Small intestine (tissue), 7 donors: ENCODE measurements at regions not wholly inside any gene's neighbourhood (a gene's known extent, or its start where the extent isn't known, plus 50 kb on each side); places are given as distances from the start of the nearest gene placed in this dataset.

Experiments
- DNase-seq, 2 donors: peaks; one replicate each; pipeline versions ENCODE4 v3.0.0 to v3.0.0-alpha.2; 2013
- FAIRE-seq: peaks from 2 replicates; lab custom pipeline; 2012; peaks lifted over from hg19 to GRCh38; lab: Jason Lieb, UNC
- H3K27ac ChIP-seq, 3 donors: one replicate each; pipeline ENCODE4 v1.5.1; 2013; ENCODE audit warnings: low read length in 2 of 3, mild to moderate bottlenecking in 2 of 3, control low read depth in 1 of 3, inconsistent platforms in 1 of 3, low read depth in 1 of 3, moderate library complexity in 1 of 3
- H3K27me3 ChIP-seq, 3 donors: one replicate each; pipeline ENCODE4 v1.6.1; 2013; ENCODE audit warnings: low read length in 3 of 3, inconsistent platforms in 1 of 3; ENCODE audit not compliant: control insufficient read depth in 3 of 3, insufficient read depth in 3 of 3
- H3K36me3 ChIP-seq, 3 donors: one replicate each; pipeline ENCODE4 v1.6.1; 2013; ENCODE audit warnings: low read length in 3 of 3, inconsistent platforms in 1 of 3, low read depth in 1 of 3, mild to moderate bottlenecking in 1 of 3, moderate library complexity in 1 of 3; ENCODE audit not compliant: control insufficient read depth in 3 of 3, insufficient read depth in 2 of 3
- H3K4me1 ChIP-seq, 3 donors: one replicate each; pipeline ENCODE4 v1.6.1; 2013; ENCODE audit warnings: low read length in 2 of 3, inconsistent platforms in 1 of 3, low read depth in 1 of 3, mild to moderate bottlenecking in 1 of 3, moderate library complexity in 1 of 3; ENCODE audit not compliant: control insufficient read depth in 3 of 3, insufficient read depth in 2 of 3
- H3K4me3 ChIP-seq, 3 donors: one replicate each; pipeline ENCODE4 v1.5.1; 2013; ENCODE audit warnings: low read length in 3 of 3, control low read depth in 1 of 3, inconsistent platforms in 1 of 3, low read depth in 1 of 3, mild to moderate bottlenecking in 1 of 3, moderate library complexity in 1 of 3
- H3K9me3 ChIP-seq, 2 donors: one replicate each; pipeline ENCODE4 v1.6.1; 2013; ENCODE audit warnings: low read depth in 1 of 2, low read length in 1 of 2; ENCODE audit not compliant: control insufficient read depth in 2 of 2, insufficient read depth in 1 of 2
- WGBS, 3 donors: extraction: QIAGEN DNeasy Blood & Tissue Kit; methylation state at CpG; one replicate each; pipeline ENCODE4 v1.1.7; 2013; 5-methylcytosine and 5-hydroxymethylcytosine counted together
- donor health status: healthy with polysubstance abuse.
- donor health status: control.
- donor health status: control.
- donor health status: Bipolar disorder and iron deficiency.
- donor health status: healthy.

- Histone ChIP-seq H3K4me3 (no peak overlapping the region), H3K27me3 (no peaks in the 10 kb centered on the region), H3K27ac (no peak overlapping the region), H3K9me3 (peaks cover 0 to 7% of the 10 kb centered on the region in 2 donors), H3K4me1 (no peaks in the 10 kb centered on the region), H3K36me3 (no peaks in the 10 kb centered on the region)
- DNase-seq (no peak), FAIRE-seq (no peak)
- 72 to 84% (median 78%) methylated on average over 4 of the region's 4 CpGs for WGBS, 3 donors
Measured at GRCh38 chr5:175109058-175109755, 334.8 kb downstream of the DRD1 start.

- Histone ChIP-seq H3K4me3 (no peak overlapping the region), H3K36me3 (no peaks in the 10 kb centered on the region), H3K27me3 (no peaks in the 10 kb centered on the region), H3K9me3 (peaks cover 0 to 7% of the 10 kb centered on the region in 2 donors), H3K4me1 (no peaks in the 10 kb centered on the region), H3K27ac (no peak overlapping the region)
- FAIRE-seq (no peak), DNase-seq (peak in 1 of 2 donors; percentile 5)
- 47 to 68% (median 50%) methylated on average over 5 of the region's 5 CpGs for WGBS, 3 donors
Measured at GRCh38 chr5:175107865-175108264, 336.1 kb downstream of the DRD1 start.

- WGBS, 3 donors = 86 to 95% (median 87%) methylated on average over 1 of the region's 1 CpG
Measured at GRCh38 chr5:175107028-175107588, 336.9 kb downstream of the DRD1 start.

GRCh38 chr5:175104677-175105076, 339.3 kb downstream of the DRD1 start:
- peaks cover 0 to 7% of the 10 kb centered on the region in 2 donors for H3K9me3 ChIP-seq
- 28 to 35% (median 31%) methylated on average over 7 of the region's 7 CpGs for WGBS, 3 donors
- no peaks in the 10 kb centered on the region for H3K27me3 ChIP-seq
- no peak for FAIRE-seq
- no peak overlapping the region for H3K4me3 ChIP-seq
- H3K27ac ChIP-seq = no peak overlapping the region
- H3K4me1 ChIP-seq = no peaks in the 10 kb centered on the region
- DNase-seq = no peak
- H3K36me3 ChIP-seq = no peaks in the 10 kb centered on the region

More at GRCh38 chr5:175107028-175107588, 336.9 kb downstream of the DRD1 start:
- FAIRE-seq = no peak
- no peak overlapping the region for H3K4me3 ChIP-seq
- H3K27me3 ChIP-seq = no peaks in the 10 kb centered on the region
- H3K4me1 ChIP-seq = no peaks in the 10 kb centered on the region
- H3K9me3 ChIP-seq = peaks cover 0 to 7% of the 10 kb centered on the region in 2 donors
- no peak overlapping the region for H3K27ac ChIP-seq
- no peak for DNase-seq
- H3K36me3 ChIP-seq = no peaks in the 10 kb centered on the region

- Histone ChIP-seq H3K4me3 (no peak overlapping the region), H3K9me3 (no peaks in the 10 kb centered on the region), H3K27me3 (no peaks in the 10 kb centered on the region), H3K4me1 (no peaks in the 10 kb centered on the region), H3K36me3 (no peaks in the 10 kb centered on the region), H3K27ac (no peak overlapping the region)
- FAIRE-seq (no peak), DNase-seq (no peak)
- WGBS, 3 donors = 36 to 49% (median 42%) methylated on average over 4 of the region's 4 CpGs
Measured at GRCh38 chr5:175103746-175104145, 340.2 kb downstream of the DRD1 start.

GRCh38 chr5:175102717-175103116, 341.3 kb downstream of the DRD1 start:
- DNase-seq = no peak
- no peaks in the 10 kb centered on the region for H3K9me3 ChIP-seq
- H3K4me3 ChIP-seq = no peak overlapping the region
- H3K27me3 ChIP-seq = no peaks in the 10 kb centered on the region
- no peak for FAIRE-seq
- H3K36me3 ChIP-seq = no peaks in the 10 kb centered on the region
- H3K4me1 ChIP-seq = no peaks in the 10 kb centered on the region
- H3K27ac ChIP-seq = no peak overlapping the region

GRCh38 chr5:175098301-175098700, 345.7 kb downstream of the DRD1 start:
- 77 to 85% (median 82%) methylated on average over 7 of the region's 7 CpGs for WGBS, 3 donors
- no peak overlapping the region for H3K4me3 ChIP-seq
- no peak overlapping the region for H3K27ac ChIP-seq
- DNase-seq (no peak), FAIRE-seq (no peak)
- H3K4me1 ChIP-seq = no peaks in the 10 kb centered on the region
- H3K27me3 ChIP-seq = no peaks in the 10 kb centered on the region
- H3K36me3 ChIP-seq = no peaks in the 10 kb centered on the region
- H3K9me3 ChIP-seq = no peaks in the 10 kb centered on the region

- no peaks in the 10 kb centered on the region for H3K36me3 ChIP-seq
- WGBS, 3 donors = 80 to 83% (median 82%) methylated on average over 12 of the region's 12 CpGs
- FAIRE-seq = no peak
Measured at GRCh38 chr5:175096469-175097165, 347.4 kb downstream of the DRD1 start.

More at GRCh38 chr5:175096469-175097165, 347.4 kb downstream of the DRD1 start:
- Histone ChIP-seq H3K9me3 (no peaks in the 10 kb centered on the region), H3K4me3 (no peak overlapping the region), H3K4me1 (no peaks in the 10 kb centered on the region), H3K27ac (no peak overlapping the region), H3K27me3 (no peaks in the 10 kb centered on the region)
- no peak for DNase-seq
